HUES48 (cell line): ENCODE measurements at regions not wholly inside any gene's neighbourhood (a gene's known extent, or its start where the extent isn't known, plus 50 kb on each side); places are given as distances from the start of the nearest gene placed in this dataset.

Experiments
- H3K27ac ChIP-seq: one replicate; pipeline ENCODE4 v1.7.0; 2013; ENCODE audit warnings: low read depth, low read length, inconsistent platforms
- H3K27me3 ChIP-seq: 2 replicates; pipeline ENCODE4 v1.6.1; 2013; ENCODE audit warnings: mild to moderate bottlenecking, low read length; ENCODE audit not compliant: control insufficient read depth, insufficient read depth
- H3K36me3 ChIP-seq: 2 replicates; pipeline ENCODE4 v1.6.1; 2013; ENCODE audit warnings: low read length; ENCODE audit not compliant: control insufficient read depth, insufficient read depth
- H3K4me1 ChIP-seq: 2 replicates; pipeline ENCODE4 v1.6.1; 2013; ENCODE audit warnings: mild to moderate bottlenecking, low read length; ENCODE audit not compliant: control insufficient read depth, insufficient read depth
- H3K4me3 ChIP-seq: 2 replicates; pipeline ENCODE4 v1.5.1; 2013; ENCODE audit warnings: mild to moderate bottlenecking, low read depth, low read length
- H3K9ac ChIP-seq: 2 replicates; pipeline ENCODE4 v1.6.1; 2013; ENCODE audit warnings: mild to moderate bottlenecking, low read depth, low read length, moderate library complexity
- H3K9me3 ChIP-seq: 2 replicates; pipeline ENCODE4 v1.6.1; 2013; ENCODE audit warnings: low read length; ENCODE audit not compliant: control insufficient read depth, insufficient read depth

DNA sequence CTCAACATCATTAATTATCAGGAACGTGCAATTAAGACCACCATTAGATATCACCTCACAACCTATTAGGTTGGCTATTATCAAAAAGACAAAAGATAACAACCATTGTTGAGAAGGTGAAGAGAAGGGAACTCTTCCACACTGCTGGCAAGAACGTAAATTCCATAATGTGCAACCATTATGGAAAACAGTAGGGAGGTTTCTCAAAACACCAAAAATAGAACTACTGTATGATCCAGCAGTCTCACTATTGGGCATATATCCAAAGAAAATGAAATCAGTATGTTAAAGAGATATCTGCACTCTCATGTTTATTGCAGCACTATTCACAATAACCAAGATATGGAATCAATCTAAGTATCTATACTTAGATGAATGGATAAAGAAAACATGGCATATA is 51.6 kb upstream of the OR4E1 start:
- Histone ChIP-seq H3K9me3 (no peaks in the 10 kb centered on the region), H3K4me1 (no peaks in the 10 kb centered on the region), H3K4me3 (no peak overlapping the region), H3K27me3 (peaks cover 8% of the 10 kb centered on the region), H3K27ac (no peak overlapping the region), H3K9ac (no peak overlapping the region), H3K36me3 (no peaks in the 10 kb centered on the region)

DNA sequence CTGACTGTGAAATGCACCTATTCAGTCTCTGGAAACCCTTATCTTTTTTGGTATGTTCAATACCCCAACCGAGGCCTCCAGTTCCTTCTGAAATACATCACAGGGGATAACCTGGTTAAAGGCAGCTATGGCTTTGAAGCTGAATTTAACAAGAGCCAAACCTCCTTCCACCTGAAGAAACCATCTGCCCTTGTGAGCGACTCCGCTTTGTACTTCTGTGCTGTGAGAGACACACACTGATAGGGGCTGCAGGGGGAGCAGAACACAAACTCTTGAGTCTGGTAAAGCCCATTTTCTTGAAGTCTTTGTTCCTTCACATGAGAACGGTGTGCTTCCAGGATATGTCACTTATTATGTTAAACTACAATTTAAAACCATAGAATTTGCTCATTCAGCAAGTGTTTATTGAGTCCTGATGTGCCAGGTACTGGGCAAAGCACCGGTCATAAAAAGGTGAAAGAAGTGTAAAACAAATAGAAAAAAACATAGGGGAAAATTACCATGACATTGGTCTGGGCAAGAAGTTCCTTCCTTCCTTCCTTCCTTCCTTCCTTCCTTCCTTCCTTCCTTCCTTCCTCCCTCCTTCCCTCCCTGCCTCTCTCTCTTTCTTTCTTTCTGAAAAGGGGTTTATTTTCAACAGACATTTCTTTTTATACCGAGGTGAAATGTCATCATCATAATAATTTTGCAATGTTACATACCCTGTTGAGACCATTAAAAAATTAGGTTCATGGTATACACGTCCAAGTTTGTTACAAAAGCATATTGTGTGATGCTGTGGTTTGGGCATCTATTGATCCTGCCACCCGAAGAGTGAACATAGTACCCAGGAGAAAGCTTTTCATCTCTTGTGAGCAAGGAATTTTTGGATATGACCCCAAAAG is 50.7 kb upstream of the OR4E1 start:
- Histone ChIP-seq H3K27ac (no peak overlapping the region), H3K9me3 (no peaks in the 10 kb centered on the region), H3K4me1 (no peaks in the 10 kb centered on the region), H3K27me3 (peaks cover 8% of the 10 kb centered on the region), H3K36me3 (no peaks in the 10 kb centered on the region), H3K4me3 (no peak overlapping the region), H3K9ac (no peak overlapping the region)

DNA sequence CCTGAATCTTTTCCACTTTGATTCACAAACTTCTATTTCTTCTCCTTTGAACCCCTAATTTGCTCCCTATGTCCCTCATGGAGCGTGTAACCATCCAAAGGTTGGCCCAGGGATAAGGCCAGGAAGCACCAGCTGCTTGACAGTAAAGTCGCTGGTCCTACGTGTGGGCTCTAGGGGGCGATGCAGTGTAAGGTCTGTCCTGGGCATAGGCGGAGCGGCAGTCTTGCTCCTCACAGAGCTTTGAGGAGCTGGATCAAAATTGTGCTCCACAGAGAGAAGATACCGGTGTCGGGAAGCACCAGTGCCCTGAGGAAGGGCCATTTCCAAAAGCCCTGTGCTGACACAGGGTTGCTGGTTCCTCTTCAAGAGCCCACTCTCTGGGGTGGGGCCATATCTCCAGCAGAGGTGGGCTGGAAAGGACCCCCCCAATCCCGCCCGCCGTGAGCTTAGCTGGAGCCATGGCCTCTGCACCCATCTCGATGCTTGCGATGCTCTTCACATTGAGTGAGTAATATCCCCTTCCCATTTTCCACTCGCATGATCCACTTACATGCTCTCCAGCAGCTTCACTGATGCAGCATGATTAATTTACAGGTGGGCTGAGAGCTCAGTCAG is 49.9 kb upstream of the OR4E1 start:
- Histone ChIP-seq H3K27ac (no peak overlapping the region), H3K4me3 (no peak overlapping the region), H3K9me3 (no peaks in the 10 kb centered on the region), H3K36me3 (no peaks in the 10 kb centered on the region), H3K4me1 (no peaks in the 10 kb centered on the region), H3K27me3 (peaks cover 8% of the 10 kb centered on the region), H3K9ac (no peak overlapping the region)
